MCF 10A (cell line): ENCODE measurements at regions not wholly inside any gene's neighbourhood (a gene's known extent, or its start where the extent isn't known, plus 50 kb on each side); places are given as distances from the start of the nearest gene placed in this dataset.

Source experiments
- BruUV-seq: library from RNA; stranded (reverse); fragments of 400-500 nt; replicated peaks from 2 replicates; lab custom pipeline; 2021; lab: Mats Ljungman, UMichigan
- CTCF ChIA-PET: fragments of 300-600 bp; sonication (Branson Sonifier 250); formaldehyde crosslinking; extraction: SDS; loops from one replicate; lab custom pipeline; 2021; ENCODE audit warnings: antibody characterized with exemption, inconsistent platforms; lab: Yijun Ruan, JAX
- POLR2A ChIA-PET: fragments of 300-600, 350-650 bp; sonication (Branson Sonifier 250); formaldehyde crosslinking; extraction: SDS; loops from one replicate; lab custom pipeline; 2020; ENCODE audit warnings: antibody characterized with exemption, inconsistent platforms; lab: Yijun Ruan, JAX
- DNase-seq: peaks from one replicate; pipeline ENCODE4 v3.0.0-alpha.2; 2018; ENCODE audit not compliant: unreplicated experiment
- H3K27ac Mint-ChIP-seq: one replicate; pipeline ENCODE4 v1.8.0; 2022; ENCODE audit warnings: mild to moderate bottlenecking, low read depth, mixed read lengths; ENCODE audit not compliant: unreplicated experiment
- H3K27me3 Mint-ChIP-seq: one replicate; pipeline ENCODE4 v1.8.0; 2022; ENCODE audit warnings: mixed read lengths; ENCODE audit not compliant: insufficient read depth, unreplicated experiment
- H3K36me3 Mint-ChIP-seq: one replicate; pipeline ENCODE4 v1.8.0; 2022; ENCODE audit warnings: mild to moderate bottlenecking, moderate library complexity, mixed read lengths; ENCODE audit not compliant: insufficient read depth, unreplicated experiment
- H3K4me1 Mint-ChIP-seq: one replicate; pipeline ENCODE4 v1.8.0; 2022; ENCODE audit warnings: mixed read lengths; ENCODE audit not compliant: insufficient read depth, unreplicated experiment
- H3K4me3 Mint-ChIP-seq: one replicate; pipeline ENCODE4 v1.8.0; 2022; ENCODE audit warnings: mild to moderate bottlenecking, moderate library complexity, mixed read lengths; ENCODE audit not compliant: unreplicated experiment
- H3K9me3 Mint-ChIP-seq: one replicate; pipeline ENCODE4 v1.8.0; 2022; ENCODE audit warnings: mixed read lengths; ENCODE audit not compliant: unreplicated experiment
- intact Hi-C: fragments of 100-400 bp; cut with micrococcal nuclease; formaldehyde crosslinking; loops from 2 replicates; pipeline ENCODE4 v1.14.1; 2022
- TF ChIP-seq, protein P1 (sequence below): fragments of 200-600 bp; IDR thresholded peaks from one replicate; pipeline ENCODE4 v1.8.0; 2022; ENCODE audit warnings: antibody characterized with exemption, mild to moderate bottlenecking; ENCODE audit not compliant: unreplicated experiment

DNA sequence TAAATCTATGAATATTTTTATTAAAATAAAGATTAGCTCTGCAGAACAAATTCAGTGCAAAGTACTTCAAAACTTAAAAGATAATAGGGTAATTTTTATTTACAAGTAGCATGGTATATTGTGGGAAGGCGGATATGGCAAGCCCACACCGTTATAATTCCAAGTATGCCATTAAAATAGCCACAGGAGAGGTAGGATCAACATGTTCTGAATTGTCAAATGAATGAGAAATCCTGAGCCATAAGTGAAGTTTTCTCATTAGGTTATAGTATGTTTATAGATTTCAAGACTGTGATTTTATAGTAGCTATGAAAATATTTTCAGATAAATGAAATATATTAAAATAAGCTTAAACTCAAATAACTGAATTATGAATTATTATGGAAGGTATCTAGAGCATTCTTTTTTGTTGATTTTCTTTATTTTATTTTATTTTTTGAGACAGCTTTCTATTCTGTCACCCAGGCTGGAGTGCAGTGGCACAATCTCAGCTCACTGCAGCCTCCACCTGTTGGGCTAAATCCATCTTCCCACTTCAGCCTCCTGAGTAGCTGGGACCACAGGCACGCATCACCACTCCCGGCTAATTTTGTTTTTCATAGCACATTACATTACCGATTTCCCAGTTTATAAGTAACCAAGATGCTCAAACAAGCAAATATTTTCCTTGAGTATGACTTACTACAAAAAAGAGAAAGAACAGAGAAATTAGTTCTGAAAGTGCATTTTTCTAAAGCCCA, 956.6 kb downstream of the GATA3 start:
- TF ChIP-seq, protein P1, sequence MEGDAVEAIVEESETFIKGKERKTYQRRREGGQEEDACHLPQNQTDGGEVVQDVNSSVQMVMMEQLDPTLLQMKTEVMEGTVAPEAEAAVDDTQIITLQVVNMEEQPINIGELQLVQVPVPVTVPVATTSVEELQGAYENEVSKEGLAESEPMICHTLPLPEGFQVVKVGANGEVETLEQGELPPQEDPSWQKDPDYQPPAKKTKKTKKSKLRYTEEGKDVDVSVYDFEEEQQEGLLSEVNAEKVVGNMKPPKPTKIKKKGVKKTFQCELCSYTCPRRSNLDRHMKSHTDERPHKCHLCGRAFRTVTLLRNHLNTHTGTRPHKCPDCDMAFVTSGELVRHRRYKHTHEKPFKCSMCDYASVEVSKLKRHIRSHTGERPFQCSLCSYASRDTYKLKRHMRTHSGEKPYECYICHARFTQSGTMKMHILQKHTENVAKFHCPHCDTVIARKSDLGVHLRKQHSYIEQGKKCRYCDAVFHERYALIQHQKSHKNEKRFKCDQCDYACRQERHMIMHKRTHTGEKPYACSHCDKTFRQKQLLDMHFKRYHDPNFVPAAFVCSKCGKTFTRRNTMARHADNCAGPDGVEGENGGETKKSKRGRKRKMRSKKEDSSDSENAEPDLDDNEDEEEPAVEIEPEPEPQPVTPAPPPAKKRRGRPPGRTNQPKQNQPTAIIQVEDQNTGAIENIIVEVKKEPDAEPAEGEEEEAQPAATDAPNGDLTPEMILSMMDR: no peak
- peaks cover 4% of the 10 kb centered on the region for H3K4me1 Mint-ChIP-seq
- no TSS peak for BruUV-seq
- no peaks in the 10 kb centered on the region for H3K27me3 Mint-ChIP-seq
- ChIA-PET CTCF (interaction anchor here (0.6 to 1.0 kb wide), 3 partner anchors 11 to 292 kb away, joined by 3 read pairs; no protein-coding TSS in a partner anchor), POLR2A (interaction anchor here (0.5 to 1.3 kb wide), 5 partner anchors 9 to 56 kb away, joined by 3 to 5 read pairs (median 3); no protein-coding TSS in a partner anchor)
- no peak overlapping the region for H3K27ac Mint-ChIP-seq
- no peaks in the 10 kb centered on the region for H3K9me3 Mint-ChIP-seq
- no peak overlapping the region for H3K4me3 Mint-ChIP-seq
- no peaks in the 10 kb centered on the region for H3K36me3 Mint-ChIP-seq
- intact Hi-C loops: no loop called here
- DNase-seq: no peak

DNA sequence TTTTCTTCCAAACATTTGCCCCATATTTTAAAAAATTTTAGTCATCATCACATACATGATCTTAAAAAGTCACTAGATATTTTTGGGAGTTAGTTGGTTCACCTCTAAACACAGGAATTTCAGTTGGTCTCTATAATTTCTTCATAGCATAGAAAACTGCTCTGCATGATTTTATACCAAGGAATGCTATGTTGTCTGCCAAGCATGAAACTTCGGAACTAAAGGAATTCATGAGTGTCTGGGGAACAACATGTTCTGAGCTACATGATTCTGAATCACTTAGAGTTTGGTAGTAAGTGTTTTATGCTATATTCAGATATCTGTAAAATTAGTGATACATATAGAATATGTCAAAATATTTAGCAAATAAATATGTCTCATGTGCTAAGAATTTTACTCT, 957.8 kb downstream of the GATA3 start:
- intact Hi-C loops: no loop called here
- ChIA-PET POLR2A (interaction anchor here (1.0 to 1.3 kb wide), 3 partner anchors 10 to 342 kb away, joined by 3 to 5 read pairs (median 3); no protein-coding TSS in a partner anchor), CTCF (interaction anchor here (0.6 kb wide), 1 partner anchor 33 kb away, joined by 3 read pairs; no protein-coding TSS in a partner anchor)
- BruUV-seq: no TSS peak
- Mint-ChIP-seq H3K36me3 (no peaks in the 10 kb centered on the region), H3K27ac (peak overlapping the region; percentile 81), H3K4me1 (peaks cover 4% of the 10 kb centered on the region), H3K9me3 (peaks cover 6% of the 10 kb centered on the region), H3K4me3 (no peak overlapping the region), H3K27me3 (no peaks in the 10 kb centered on the region)
- peak; percentile 45 for DNase-seq
- TF ChIP-seq, protein P1: no peak

DNA sequence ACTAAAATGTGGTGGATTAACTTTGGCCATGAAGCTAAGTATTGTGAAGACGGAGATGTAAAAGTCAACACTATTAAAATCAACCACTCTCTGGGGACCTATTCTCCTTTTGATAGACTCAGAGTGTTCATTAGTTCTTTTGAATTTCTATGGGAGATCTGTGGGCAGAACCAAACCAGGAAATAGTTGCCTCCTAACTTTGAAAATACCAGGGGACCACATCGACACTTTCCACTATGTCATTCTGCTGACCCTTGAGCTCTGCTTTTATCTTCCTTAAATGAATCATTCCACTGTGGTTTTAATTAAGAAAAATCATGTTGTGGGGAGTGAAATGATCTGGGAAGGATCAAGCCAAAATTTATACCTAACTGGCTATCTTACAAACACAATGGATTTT, 960.5 kb downstream of the GATA3 start:
- POLR2A ChIA-PET: interaction anchor here (0.9 kb wide), 2 partner anchors 14 to 34 kb away, joined by 3 to 4 read pairs; no protein-coding TSS in a partner anchor
- H3K9me3 Mint-ChIP-seq: peaks cover 6% of the 10 kb centered on the region
- TF ChIP-seq, protein P1: no peak
- CTCF ChIA-PET: interaction anchor here (0.6 to 1.1 kb wide), 2 partner anchors 7 to 46 kb away, joined by 6 read pairs; no protein-coding TSS in a partner anchor
- no peaks in the 10 kb centered on the region for H3K36me3 Mint-ChIP-seq
- DNase-seq: no peak
- intact Hi-C loops: no loop called here
- H3K27me3 Mint-ChIP-seq: no peaks in the 10 kb centered on the region
- no peak overlapping the region for H3K4me3 Mint-ChIP-seq
- H3K27ac Mint-ChIP-seq: no peak overlapping the region
- BruUV-seq: no TSS peak
- peaks cover 4% of the 10 kb centered on the region for H3K4me1 Mint-ChIP-seq

DNA sequence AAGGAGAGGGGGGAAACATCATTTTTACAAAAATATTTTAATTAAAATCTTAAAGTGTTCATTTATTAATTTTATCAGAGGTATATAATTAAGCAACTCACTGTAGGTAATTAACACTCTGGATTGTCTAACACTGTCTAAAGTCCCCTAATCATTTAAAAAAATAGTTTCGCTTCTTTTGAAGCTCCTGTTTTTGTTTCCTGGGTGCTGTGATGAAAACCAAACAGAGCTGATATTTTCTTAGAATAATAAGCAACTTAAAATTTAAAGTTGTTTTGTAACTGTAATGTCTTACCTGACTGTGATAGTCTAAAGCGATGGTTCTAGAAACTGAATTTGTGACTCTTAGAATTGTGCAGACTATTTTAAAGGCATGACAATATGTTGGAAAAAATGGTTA, 961.0 kb downstream of the GATA3 start:
- Mint-ChIP-seq H3K27ac (no peak overlapping the region), H3K4me3 (no peak overlapping the region), H3K36me3 (no peaks in the 10 kb centered on the region), H3K4me1 (peaks cover 4% of the 10 kb centered on the region), H3K27me3 (no peaks in the 10 kb centered on the region), H3K9me3 (peaks cover 6% of the 10 kb centered on the region)
- CTCF ChIA-PET: interaction anchor here (0.6 to 1.1 kb wide), 3 partner anchors 8 to 1527 kb away, joined by 4 to 6 read pairs (median 6); no protein-coding TSS in a partner anchor
- TF ChIP-seq, protein P1: no peak
- DNase-seq: no peak
- intact Hi-C loops: no loop called here
- no TSS peak for BruUV-seq
- POLR2A ChIA-PET: interaction anchor here (0.9 kb wide), 1 partner anchor 14 kb away, joined by 4 read pairs; no protein-coding TSS in a partner anchor
